Lung (tissue), 11 donors: ENCODE measurements at regions not wholly inside any gene's neighbourhood (a gene's known extent, or its start where the extent isn't known, plus 50 kb on each side); places are given as distances from the start of the nearest gene placed in this dataset.

Source experiments
- ATAC-seq: fragments of 200-7000 bp; cut with Tn5 transposase; one replicate; pipeline ENCODE4 v1.9.1; 2020; ENCODE audit warnings: moderate number of reproducible peaks; ENCODE audit not compliant: insufficient read depth, low FRiP score
- DNase-seq, 3 donors: peaks; one replicate each; pipeline ENCODE4 v3.0.0-alpha.2; 2013 to 2017
- H3K27ac ChIP-seq, 2 donors: one replicate each; pipeline ENCODE4 v1.5.1; 2013; ENCODE audit warnings: mild to moderate bottlenecking in 2 of 2, moderate library complexity in 2 of 2, control low read depth in 1 of 2, inconsistent platforms in 1 of 2, low read depth in 1 of 2, low read length in 1 of 2
- H3K27me3 ChIP-seq, 3 donors: one replicate each; pipeline ENCODE4 v1.5.1; 2013; ENCODE audit warnings: low read length in 2 of 3; ENCODE audit not compliant: control insufficient read depth in 3 of 3, insufficient read depth in 3 of 3
- H3K36me3 ChIP-seq, 4 donors: one replicate each; pipeline ENCODE4 v1.5.1; 2013; ENCODE audit warnings: low read length in 4 of 4, mild to moderate bottlenecking in 1 of 4, moderate library complexity in 1 of 4; ENCODE audit not compliant: control insufficient read depth in 4 of 4, insufficient read depth in 4 of 4
- H3K4me1 ChIP-seq, 5 donors: one replicate each; pipeline ENCODE4 v1.5.1; 2013; ENCODE audit warnings: low read length in 5 of 5, mild to moderate bottlenecking in 2 of 5, moderate library complexity in 1 of 5; ENCODE audit not compliant: control insufficient read depth in 5 of 5, insufficient read depth in 5 of 5
- H3K4me3 ChIP-seq: one replicate; pipeline ENCODE4 v1.5.1; 2013; ENCODE audit warnings: mild to moderate bottlenecking, control low read depth, moderate library complexity
- H3K9ac ChIP-seq, 2 donors: one replicate each; pipeline ENCODE4 v1.5.1; 2013; ENCODE audit warnings: low read length in 2 of 2, control low read depth in 1 of 2; ENCODE audit not compliant: insufficient read depth in 1 of 2
- H3K9me3 ChIP-seq, 4 donors: one replicate each; pipeline ENCODE4 v1.5.1; 2013; ENCODE audit warnings: low read length in 3 of 4, mild to moderate bottlenecking in 1 of 4, moderate library complexity in 1 of 4; ENCODE audit not compliant: control insufficient read depth in 4 of 4, insufficient read depth in 3 of 4
- WGBS, 2 donors: extraction: QIAGEN DNeasy Blood & Tissue Kit; methylation state at CpG; one replicate each; pipeline ENCODE4 v1.1.7; 2013; 5-methylcytosine and 5-hydroxymethylcytosine counted together
- TF ChIP-seq, protein P1 (sequence below): IDR thresholded peaks from 2 replicates; pipeline ENCODE4 v1.5.1; 2012; ENCODE audit warnings: mild to moderate bottlenecking; ENCODE audit errors: control extremely low read depth, extremely low read depth
- donor health status: control.
- donor health status: control.
- donor health status: Bipolar disorder and iron deficiency.
- donor health status: healthy.
- donor health status: DM: yes; HTN: yes; CAD: no.

GRCh38 chr10:64090865-64091264 lies 569.7 kb downstream of the REEP3 start:
- Histone ChIP-seq H3K36me3 (no peaks in the 10 kb centered on the region), H3K4me1 (peaks cover 0 to 5% (median 0%) of the 10 kb centered on the region in 5 donors), H3K4me3 (no peak overlapping the region), H3K27ac (no peak overlapping the region), H3K9ac (no peak overlapping the region), H3K27me3 (no peaks in the 10 kb centered on the region), H3K9me3 (no peaks in the 10 kb centered on the region)
- ATAC-seq = no peak
- no peak for DNase-seq
- WGBS, 2 donors = 90 to 95% methylated on average over 3 of the region's 3 CpGs
- TF ChIP-seq, protein P1, sequence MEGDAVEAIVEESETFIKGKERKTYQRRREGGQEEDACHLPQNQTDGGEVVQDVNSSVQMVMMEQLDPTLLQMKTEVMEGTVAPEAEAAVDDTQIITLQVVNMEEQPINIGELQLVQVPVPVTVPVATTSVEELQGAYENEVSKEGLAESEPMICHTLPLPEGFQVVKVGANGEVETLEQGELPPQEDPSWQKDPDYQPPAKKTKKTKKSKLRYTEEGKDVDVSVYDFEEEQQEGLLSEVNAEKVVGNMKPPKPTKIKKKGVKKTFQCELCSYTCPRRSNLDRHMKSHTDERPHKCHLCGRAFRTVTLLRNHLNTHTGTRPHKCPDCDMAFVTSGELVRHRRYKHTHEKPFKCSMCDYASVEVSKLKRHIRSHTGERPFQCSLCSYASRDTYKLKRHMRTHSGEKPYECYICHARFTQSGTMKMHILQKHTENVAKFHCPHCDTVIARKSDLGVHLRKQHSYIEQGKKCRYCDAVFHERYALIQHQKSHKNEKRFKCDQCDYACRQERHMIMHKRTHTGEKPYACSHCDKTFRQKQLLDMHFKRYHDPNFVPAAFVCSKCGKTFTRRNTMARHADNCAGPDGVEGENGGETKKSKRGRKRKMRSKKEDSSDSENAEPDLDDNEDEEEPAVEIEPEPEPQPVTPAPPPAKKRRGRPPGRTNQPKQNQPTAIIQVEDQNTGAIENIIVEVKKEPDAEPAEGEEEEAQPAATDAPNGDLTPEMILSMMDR = no peak

GRCh38 chr10:64091897-64092296 lies 570.7 kb downstream of the REEP3 start:
- Histone ChIP-seq H3K4me3 (no peak overlapping the region), H3K9me3 (no peaks in the 10 kb centered on the region), H3K27ac (no peak overlapping the region), H3K27me3 (no peaks in the 10 kb centered on the region), H3K4me1 (peaks cover 0 to 5% (median 0%) of the 10 kb centered on the region in 5 donors), H3K9ac (no peak overlapping the region), H3K36me3 (no peaks in the 10 kb centered on the region)
- 60 to 71% methylated on average over 4 of the region's 4 CpGs for WGBS, 2 donors
- TF ChIP-seq, protein P1 = no peak
- ATAC-seq (no peak), DNase-seq (peak in 2 of 3 donors; percentile 32 to 54)

DNA sequence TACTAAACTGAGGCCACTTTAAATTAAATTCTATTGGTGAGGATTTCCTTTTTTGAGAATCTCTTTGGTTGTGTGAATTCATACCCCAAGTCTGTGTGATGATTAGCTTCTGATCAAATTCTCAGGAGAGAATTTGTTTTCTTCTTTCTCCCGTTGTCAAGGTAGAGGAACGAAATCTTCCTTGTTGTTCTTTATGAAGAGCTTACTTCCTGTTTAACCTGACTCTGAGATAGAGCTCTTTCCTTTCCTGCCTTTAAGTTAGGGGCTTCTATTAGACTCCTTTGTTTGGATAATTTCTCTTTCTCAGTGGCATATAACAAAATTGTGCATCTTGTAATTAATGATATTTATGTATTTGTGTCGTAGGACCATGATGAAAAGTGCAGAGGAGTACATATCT lies 572.1 kb downstream of the REEP3 start:
- ATAC-seq = no peak
- 49 to 57% methylated on average over 3 of the region's 3 CpGs for WGBS, 2 donors
- no peaks in the 10 kb centered on the region for H3K27me3 ChIP-seq

More for the DNA sequence above, 572.1 kb downstream of the REEP3 start:
- Histone ChIP-seq H3K4me3 (no peak overlapping the region), H3K4me1 (peaks cover 0 to 5% (median 0%) of the 10 kb centered on the region in 5 donors), H3K9me3 (no peaks in the 10 kb centered on the region), H3K36me3 (no peaks in the 10 kb centered on the region), H3K27ac (no peak overlapping the region), H3K9ac (no peak overlapping the region)
- TF ChIP-seq, protein P1 = no peak
- DNase-seq = no peak
